ENCODE measurements at regions not wholly inside any gene's neighbourhood (a gene's known extent, or its start where the extent isn't known, plus 50 kb on each side); places are given as distances from the start of the nearest gene placed in this dataset.

GRCh38 chr13:82739881-82740280 lies 1142.4 kb downstream of the SLITRK1 start (continued):
- TF ChIP-seq ZNF174 (tag by site-specific recombination; IDR thresholded peaks at IDR 0.05) (no peak), ZBTB26 (tag by site-specific recombination; optimal IDR thresholded peaks at IDR 0.05) (no peak), ZFP37 (tag by site-specific recombination; IDR thresholded peaks at IDR 0.05) (no peak), ZNF530 (tag by site-specific recombination; IDR thresholded peaks at IDR 0.05; ENCODE audit: low read depth) (no peak), ZNF23 (tag by site-specific recombination; IDR thresholded peaks at IDR 0.05; ENCODE audit: borderline replicate concordance) (no peak), KLF16 (tag by site-specific recombination; IDR thresholded peaks at IDR 0.05) (no peak), ZNF791 (tag by site-specific recombination; IDR thresholded peaks at IDR 0.05) (no peak), ZNF473 (tag by site-specific recombination; IDR thresholded peaks at IDR 0.05) (no peak), WT1 (tag by site-specific recombination; IDR thresholded peaks at IDR 0.05) (no peak), ZNF10 (tag by site-specific recombination; IDR thresholded peaks at IDR 0.05) (no peak), KLF1 (tag by site-specific recombination; IDR thresholded peaks at IDR 0.05) (no peak), MEIS1 (CRISPR knock-in tag; IDR thresholded peaks at IDR 0.05; ENCODE audit: borderline replicate concordance) (no peak), ZNF221 (tag by site-specific recombination; IDR thresholded peaks at IDR 0.05; ENCODE audit: borderline replicate concordance) (no peak), ZNF776 (tag by site-specific recombination; IDR thresholded peaks at IDR 0.05; ENCODE audit: borderline replicate concordance) (no peak), GLI4 (tag by site-specific recombination; IDR thresholded peaks at IDR 0.05) (no peak)
- TF ChIP-seq, protein P1, sequence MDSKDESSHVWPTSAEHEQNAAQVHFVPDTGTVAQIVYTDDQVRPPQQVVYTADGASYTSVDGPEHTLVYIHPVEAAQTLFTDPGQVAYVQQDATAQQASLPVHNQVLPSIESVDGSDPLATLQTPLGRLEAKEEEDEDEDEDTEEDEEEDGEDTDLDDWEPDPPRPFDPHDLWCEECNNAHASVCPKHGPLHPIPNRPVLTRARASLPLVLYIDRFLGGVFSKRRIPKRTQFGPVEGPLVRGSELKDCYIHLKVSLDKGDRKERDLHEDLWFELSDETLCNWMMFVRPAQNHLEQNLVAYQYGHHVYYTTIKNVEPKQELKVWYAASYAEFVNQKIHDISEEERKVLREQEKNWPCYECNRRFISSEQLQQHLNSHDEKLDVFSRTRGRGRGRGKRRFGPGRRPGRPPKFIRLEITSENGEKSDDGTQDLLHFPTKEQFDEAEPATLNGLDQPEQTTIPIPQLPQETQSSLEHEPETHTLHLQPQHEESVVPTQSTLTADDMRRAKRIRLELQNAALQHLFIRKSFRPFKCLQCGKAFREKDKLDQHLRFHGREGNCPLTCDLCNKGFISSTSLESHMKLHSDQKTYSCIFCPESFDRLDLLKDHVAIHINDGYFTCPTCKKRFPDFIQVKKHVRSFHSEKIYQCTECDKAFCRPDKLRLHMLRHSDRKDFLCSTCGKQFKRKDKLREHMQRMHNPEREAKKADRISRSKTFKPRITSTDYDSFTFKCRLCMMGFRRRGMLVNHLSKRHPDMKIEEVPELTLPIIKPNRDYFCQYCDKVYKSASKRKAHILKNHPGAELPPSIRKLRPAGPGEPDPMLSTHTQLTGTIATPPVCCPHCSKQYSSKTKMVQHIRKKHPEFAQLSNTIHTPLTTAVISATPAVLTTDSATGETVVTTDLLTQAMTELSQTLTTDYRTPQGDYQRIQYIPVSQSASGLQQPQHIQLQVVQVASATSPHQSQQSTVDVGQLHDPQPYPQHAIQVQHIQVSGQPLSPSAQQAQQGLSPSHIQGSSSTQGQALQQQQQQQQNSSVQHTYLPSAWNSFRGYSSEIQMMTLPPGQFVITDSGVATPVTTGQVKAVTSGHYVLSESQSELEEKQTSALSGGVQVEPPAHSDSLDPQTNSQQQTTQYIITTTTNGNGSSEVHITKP (tag by site-specific recombination; IDR thresholded peaks at IDR 0.05) = no peak

DNA sequence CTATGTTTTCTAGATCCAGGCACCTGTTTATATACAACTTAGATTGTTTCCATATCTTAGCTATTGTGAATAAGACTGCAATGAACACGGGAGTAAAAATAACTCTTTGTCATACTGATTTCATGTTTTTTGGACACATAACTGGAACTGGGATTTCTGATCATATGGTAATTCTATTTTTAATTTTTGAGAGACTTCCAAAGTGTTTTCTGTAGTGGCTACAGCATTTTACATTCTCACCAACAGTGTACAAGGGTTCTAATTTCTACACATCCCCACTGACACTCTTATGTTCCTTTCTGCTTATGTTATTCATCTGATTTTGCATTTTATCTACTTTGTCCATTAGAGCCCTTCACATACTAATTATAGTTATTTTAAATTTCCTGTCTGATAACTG lies 1152.9 kb downstream of the SLITRK1 start:
- CTCF ChIA-PET = interaction anchor here (0.5 kb wide), 1 partner anchor 524 kb away, joined by 3 read pairs; no protein-coding TSS in a partner anchor
- Histone ChIP-seq H3K4me3 (ENCODE audit: low read depth, low read length) (no peak overlapping the region), H3K36me3 (ENCODE audit: control insufficient read depth in 2 of 2, insufficient read depth in 1 of 2, low read length in 2 of 2) (no peaks in the 10 kb centered on the region), H3K9me3 (ENCODE audit: control insufficient read depth, insufficient read depth, low read depth, low read length) (no peaks in the 10 kb centered on the region), H3K4me1 (ENCODE audit: control insufficient read depth, insufficient read depth, low read length) (no peaks in the 10 kb centered on the region), H3K27ac (ENCODE audit: extremely low read depth, low read depth, low read length) (no peak overlapping the region)
- POLR2A ChIA-PET = no interaction called here
- TF ChIP-seq GFI1B (tag by site-specific recombination; IDR thresholded peaks at IDR 0.05) (no peak), ZNF26 (tag by site-specific recombination; IDR thresholded peaks at IDR 0.05) (no peak), ZNF362 (tag by site-specific recombination; IDR thresholded peaks at IDR 0.05) (no peak), KLF1 (tag by site-specific recombination; IDR thresholded peaks at IDR 0.05) (no peak), ZBTB17 (tag by site-specific recombination; IDR thresholded peaks at IDR 0.05) (no peak), ZNF843 (tag by site-specific recombination; IDR thresholded peaks at IDR 0.05) (no peak), ZNF510 (tag by site-specific recombination; IDR thresholded peaks at IDR 0.05; ENCODE audit: insufficient replicate concordance) (no peak), ZNF555 (tag by site-specific recombination; conservative IDR thresholded peaks at IDR 0.05) (no peak), ZNF221 (tag by site-specific recombination; IDR thresholded peaks at IDR 0.05; ENCODE audit: borderline replicate concordance) (no peak), ZNF138 (tag by site-specific recombination; IDR thresholded peaks at IDR 0.05; ENCODE audit: borderline replicate concordance) (no peak)
- TF ChIP-seq, protein P2, sequence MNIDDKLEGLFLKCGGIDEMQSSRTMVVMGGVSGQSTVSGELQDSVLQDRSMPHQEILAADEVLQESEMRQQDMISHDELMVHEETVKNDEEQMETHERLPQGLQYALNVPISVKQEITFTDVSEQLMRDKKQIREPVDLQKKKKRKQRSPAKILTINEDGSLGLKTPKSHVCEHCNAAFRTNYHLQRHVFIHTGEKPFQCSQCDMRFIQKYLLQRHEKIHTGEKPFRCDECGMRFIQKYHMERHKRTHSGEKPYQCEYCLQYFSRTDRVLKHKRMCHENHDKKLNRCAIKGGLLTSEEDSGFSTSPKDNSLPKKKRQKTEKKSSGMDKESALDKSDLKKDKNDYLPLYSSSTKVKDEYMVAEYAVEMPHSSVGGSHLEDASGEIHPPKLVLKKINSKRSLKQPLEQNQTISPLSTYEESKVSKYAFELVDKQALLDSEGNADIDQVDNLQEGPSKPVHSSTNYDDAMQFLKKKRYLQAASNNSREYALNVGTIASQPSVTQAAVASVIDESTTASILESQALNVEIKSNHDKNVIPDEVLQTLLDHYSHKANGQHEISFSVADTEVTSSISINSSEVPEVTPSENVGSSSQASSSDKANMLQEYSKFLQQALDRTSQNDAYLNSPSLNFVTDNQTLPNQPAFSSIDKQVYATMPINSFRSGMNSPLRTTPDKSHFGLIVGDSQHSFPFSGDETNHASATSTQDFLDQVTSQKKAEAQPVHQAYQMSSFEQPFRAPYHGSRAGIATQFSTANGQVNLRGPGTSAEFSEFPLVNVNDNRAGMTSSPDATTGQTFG (tag by site-specific recombination; IDR thresholded peaks at IDR 0.05; ENCODE audit: borderline replicate concordance) = no peak
